SKM-1 (cell line): ENCODE measurements at regions not wholly inside any gene's neighbourhood (a gene's known extent, or its start where the extent isn't known, plus 50 kb on each side); places are given as distances from the start of the nearest gene placed in this dataset.
"Not testable (repeated sequence)": the region's sequence is repeated elsewhere in the genome, so short reads cannot be mapped to it uniquely, and the experiment has no call there.

Source experiments
- DNase-seq: peaks from one replicate; lab custom pipeline; 2025; ENCODE audit not compliant: unreplicated experiment; lab: John Stamatoyannopoulos, UW

DNA sequence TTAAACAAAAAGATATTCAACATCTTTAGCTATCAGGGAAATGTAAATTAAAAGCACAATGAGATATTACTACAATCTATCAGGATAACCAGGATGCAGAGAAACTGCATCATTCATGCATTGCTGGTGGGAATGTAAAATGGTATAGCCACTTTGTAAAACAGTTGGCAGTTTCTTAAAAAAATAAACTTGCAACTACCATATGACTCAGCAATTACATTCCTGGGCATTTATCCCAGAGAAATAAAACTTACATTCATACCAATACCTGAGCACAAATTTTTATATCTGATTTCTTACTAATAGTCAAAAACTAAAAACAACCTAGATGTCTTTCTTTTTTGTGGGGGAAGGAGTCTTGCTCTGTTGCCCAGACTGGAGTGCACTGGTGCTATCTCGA is 190.3 kb upstream of the TAB2 start:
- DNase-seq: no peak

DNA sequence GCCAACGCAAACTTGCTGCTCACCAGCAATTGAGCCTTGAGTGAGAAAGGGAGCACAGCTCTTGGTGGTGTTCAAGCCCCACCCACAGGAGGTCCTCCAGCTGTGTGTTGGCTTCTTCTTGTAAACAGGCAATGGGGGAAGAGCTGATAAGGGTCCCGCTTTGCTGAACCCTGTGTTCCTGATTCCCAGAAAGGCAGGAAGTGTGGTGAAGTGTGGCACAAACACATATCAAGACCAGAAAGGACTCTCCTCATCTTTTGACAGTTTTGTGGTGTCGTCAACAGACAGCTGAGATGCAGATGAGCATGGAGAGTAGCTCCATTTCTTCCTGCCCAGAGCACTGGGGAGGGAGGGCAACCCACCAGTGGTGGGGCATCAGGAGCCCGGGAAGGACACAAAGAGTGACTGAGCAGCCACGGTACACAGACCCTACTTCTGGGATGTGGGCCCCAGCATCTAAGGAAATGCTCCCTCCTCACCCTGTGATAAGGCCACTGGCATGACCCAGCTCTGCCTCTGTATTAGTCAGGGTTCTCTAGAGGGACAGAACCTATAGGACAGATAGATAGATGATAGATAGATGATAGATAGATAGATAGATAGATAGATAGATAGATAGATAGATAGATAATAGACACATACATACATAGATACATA is 188.9 kb upstream of the TAB2 start:
- no peak for DNase-seq

DNA sequence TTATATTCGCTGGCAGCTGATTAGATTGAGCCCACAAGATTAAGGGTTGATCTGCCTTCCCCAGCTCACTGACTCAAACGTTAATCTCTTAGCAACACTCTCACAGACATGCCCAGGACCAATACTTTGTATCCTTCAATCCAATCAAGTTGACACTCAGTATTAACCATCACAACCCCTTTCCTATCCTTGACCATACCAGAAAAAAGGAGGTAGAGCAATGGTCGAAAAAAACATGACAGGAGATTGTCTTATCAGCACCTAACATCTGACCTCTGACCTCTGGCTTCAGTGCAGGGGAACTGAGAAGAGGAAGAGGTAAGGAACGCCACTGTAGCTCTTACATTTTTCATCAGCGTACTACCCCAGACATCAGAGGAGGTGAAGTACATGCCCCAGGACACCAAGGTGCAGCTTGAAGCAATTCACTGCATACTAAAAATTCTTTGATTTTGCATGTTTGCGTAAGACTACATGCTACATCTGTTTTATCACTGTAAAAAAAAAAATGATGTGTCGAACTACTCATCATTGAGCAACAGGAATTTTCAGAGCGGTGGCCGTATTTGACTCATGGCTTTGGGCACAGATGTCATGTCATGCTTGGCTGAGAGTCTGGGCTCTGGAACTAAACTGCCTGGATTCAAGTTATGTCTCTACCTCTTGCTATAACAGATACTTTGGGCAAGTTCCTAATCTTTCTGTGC is 188.0 kb upstream of the TAB2 start:
- peak; percentile 35 for DNase-seq

DNA sequence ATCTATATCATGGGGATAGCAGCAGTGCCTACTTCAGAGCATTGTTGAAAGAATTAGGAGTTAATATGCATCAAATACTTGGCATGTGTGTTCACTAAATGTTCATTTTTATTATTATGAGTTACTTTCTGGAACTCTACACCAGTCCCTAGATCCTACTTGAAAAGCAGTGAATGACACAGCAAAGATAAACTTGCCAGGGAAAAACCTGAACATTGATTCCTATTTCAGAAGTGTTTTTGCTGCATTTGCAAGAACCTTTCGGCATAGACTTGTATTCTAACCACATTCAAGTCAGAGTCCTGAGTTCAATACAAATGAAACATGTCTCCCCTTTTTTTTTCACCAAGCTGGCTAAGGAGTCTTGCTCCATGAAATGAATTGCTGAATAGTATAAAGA is 187.4 kb upstream of the TAB2 start:
- DNase-seq: no peak

DNA sequence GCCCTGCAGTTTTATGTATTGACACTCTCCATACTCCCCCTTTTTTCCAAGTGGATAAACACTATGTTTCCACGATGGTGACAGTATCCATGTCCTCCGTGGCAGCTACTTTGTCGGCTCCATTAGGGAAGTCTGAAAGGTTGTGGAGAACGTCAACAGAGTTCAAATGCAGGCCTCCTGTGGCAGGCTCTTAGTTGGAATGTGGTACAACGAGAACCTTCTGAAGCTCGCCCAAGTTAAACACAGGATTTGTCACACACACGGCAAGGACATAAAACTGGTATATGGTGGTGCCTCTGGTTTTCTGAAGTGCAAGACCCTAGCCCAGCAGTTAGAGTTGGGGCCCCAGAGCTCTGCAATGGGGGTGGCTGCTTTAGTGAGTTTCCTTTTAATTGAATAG is 187.0 kb upstream of the TAB2 start:
- no peak for DNase-seq

DNA sequence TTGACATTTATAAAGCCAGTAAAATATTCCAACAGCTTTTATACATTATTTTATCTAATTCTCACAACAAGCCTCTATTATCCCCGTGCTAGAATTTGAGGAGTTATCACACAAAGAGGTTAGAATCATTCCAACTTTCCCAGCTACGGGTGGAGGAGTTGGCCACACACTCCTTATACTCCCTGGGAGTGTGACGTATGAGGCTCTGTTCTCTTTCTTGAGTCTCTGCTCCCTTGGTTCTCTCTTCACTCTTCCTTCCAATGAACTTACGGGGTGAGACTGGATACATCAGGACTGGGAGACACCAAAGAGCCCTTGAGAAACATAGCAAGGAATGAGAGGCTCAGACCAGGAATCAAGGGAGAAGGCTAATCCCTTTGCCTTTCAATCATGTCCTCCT is 185.6 kb upstream of the TAB2 start:
- DNase-seq: no peak

DNA sequence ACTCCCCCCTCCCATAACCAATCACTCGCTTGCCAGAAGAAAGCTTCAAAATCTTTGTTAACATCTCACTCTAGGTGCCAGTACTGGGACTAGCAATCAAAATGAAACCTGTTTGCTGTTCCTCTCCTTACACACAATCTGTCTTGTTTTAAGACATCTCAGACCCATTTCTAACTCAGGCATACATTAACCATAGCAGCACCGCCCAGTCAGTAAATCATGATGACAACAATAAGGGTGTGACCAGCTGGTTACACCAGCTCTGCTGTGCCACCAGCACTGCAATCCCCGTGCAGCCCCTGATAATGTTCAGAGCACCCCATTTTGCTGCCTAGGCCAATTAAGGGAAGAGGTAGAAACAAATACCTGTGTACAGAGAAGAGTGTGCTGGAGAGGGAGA is 185.2 kb upstream of the TAB2 start:
- DNase-seq: no peak

DNA sequence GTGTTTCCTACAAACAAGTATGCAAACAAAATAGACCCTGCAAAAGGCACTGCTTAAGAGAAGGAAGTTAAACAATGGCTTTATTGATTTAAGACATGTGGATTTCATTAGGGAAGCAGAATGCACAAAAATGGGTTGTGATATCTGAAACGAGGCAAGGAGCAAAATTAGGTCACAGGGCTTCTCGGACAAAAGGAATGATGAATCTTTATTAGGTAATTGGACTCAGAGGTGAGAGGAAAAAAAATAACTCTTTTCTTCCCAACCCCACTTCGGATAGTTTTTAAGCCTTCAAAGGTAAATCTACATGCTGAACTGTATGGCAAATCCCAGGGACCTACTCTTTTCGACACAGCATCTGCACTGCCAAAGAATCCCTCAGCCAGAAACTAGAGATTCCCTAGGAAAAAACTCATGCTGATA is 183.0 kb upstream of the TAB2 start:
- DNase-seq: no peak

DNA sequence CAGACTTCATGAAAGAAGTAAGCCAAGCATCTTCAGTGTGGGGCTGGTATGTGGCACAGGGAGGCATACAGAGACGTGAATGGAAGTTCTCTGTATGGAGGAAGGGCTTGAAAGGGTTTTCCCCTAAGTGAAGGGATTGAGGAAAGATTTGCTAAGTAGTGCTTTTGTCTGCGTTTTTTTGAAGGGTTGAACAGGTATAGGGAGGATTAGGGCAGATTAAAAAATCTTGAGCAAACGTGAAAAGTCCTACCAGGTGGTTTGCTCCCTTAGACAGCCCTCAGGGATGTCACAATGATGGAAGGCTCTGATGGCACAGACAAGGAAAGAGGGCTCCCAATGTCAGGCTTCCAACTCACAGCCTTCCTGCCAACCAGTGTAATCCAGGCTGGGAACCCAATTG is 181.7 kb upstream of the TAB2 start:
- no peak for DNase-seq

DNA sequence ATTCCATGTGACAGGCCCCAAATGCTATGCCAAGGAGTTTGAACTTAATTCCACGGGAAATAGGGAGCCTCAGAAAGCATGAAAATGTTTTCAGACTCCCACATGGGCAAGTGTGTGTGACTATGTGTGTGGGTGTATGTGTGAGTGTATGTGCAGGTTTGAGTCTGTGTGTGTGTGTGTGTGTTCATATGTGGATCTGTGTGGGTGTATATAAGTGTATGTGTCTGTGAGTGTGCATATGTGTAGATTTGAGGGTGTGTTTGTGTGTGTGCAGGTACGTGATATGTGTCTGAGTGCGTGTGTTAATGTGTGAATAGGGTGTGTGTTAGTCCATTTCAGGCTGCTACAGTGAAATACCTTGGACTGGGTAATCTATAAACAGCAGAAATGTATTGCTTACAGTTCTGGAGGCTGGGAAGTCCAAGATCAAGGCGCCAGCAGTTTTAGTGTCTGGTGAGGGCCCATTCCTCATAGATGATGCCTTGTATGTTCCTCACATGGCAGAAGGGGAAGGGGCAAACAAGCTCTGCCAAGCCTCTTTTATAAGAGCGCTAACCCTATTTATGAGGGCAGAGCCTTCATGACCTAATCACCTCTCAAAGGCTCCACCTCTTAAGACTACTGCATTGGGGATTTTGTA is 181.1 kb upstream of the TAB2 start:
- no peak for DNase-seq

DNA sequence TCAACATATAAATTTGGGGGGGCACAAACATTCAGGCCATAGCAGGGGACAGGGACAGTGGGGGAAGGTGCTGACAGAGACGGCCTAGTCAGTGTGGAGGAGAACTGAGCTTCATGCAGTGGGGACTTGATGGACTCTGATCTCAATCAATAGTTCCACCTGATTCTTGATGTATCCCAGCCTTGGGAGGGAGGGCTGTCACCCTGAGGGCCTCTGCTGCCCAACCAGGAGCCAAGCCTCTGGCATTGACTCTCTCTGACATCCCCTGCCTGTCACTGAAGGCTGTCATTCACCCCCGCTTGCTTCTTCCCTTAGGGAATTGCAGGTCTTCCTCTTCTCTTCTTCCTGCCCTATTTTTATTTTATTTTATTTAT is 180.6 kb upstream of the TAB2 start:
- no peak for DNase-seq

DNA sequence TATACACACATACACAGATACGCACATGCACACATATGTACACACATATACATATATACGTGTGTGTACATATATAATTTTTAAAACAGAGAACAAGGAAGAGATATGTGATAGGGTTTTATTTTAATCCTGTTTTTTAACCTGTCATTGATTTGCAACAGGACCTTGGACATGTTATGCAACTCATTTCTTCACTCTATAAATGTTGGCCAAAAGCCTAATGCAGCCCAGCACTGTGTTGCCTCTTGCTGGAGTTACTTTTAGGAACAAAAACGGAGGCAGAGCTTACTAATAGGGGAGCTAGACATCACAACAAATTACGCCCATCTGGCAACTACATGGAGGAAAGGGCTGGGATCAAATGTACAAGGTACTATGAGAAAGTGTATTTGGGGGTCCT is 179.9 kb upstream of the TAB2 start:
- no peak for DNase-seq

DNA sequence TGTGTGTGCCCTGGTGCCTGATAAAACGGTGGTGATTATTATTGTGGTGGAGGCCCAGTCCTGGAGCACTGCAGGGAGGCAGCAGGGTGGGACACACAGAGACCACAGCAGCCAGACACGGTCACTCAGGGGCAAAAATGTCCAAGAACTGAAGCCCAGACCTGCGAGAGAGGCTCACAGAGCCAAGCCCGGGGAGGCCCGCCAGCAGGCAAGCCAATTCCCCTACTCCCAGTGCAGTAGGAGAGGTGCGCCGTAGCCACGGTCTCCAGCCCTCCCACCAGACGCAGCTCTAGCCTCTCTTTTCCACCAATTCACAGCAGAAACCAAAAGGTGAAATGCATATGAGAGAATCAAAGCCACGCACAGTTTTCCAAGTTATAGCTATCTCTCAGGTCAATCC is 179.4 kb upstream of the TAB2 start:
- no peak for DNase-seq

DNA sequence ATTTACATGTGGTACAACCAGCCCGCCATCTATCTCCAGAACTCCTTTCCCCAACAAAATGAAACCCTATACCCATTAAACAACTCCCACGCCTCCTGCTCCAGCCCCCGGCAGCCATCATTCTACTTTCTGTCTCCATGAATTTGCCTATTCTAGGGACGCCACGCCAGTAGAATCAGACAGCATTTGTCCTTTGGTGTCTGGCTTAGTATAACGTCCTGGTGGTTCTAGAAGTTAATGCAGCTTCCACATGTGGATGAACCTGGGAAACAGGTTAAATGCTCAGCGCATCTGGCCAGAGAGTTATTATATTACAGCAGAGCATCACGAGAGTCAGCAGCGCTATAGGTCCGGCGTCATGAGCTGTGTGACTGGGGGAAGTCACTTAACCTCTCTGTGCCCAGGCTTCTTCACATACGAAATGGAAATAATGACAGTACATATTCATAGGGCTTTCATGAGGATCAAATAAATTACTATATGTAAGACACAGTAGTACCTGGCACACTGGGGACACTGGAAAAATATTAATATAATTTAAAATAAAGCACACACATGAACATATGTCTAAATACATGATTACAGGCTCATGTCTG is 178.7 kb upstream of the TAB2 start:
- DNase-seq: no peak

DNA sequence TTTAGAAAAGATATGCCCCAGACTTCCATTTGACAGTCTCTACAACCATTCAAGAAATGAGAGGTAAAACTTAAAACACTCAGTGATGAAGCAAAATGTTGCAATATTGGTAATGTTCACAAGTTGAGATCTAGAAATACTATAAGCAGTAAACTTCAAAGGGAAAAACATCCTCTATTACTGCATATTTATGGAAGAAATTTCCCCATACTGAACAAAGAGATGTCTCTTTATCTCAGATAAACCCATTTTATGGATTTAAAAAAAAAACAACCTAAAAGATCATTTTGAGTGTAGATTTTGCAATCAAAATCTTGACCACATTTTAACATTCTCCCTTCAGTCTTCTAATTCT is 177.8 kb upstream of the TAB2 start:
- no peak for DNase-seq

DNA sequence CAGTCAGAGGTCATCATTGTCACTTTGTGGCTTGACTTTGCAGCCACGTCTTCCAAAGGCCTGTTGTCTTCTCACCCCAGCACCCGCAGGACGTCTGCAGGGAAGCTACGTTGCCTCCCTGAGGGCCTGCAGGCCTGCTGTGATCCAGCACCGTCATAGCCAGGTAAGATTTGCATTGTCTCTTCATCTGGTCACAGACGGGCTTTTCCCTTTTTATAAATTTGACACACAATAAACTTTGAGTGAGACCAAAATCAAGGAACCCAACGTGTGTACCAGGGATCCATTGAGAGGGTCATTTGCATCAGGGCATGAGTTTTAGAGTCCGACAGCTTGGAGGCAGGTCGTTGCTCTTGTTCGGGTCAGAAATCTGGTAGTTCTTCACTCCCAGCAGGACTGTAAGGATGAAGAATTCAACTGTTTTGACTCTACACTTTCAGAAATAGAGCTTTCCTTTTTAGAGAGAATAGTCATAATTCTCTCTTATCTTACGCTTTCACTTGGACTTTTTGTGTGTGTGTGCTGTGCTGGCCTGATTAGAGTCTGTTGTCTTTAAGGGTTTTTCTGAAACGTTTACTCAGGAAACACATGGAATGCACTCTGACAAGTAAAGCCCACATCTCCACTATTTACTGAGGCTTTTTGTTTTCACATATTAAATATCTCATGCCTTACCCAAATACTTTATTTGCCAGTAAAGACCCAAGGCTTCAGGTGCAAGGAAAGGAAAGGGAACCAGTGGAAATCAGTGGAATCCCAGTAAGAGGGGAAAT is 177.2 kb upstream of the TAB2 start:
- DNase-seq: no peak

DNA sequence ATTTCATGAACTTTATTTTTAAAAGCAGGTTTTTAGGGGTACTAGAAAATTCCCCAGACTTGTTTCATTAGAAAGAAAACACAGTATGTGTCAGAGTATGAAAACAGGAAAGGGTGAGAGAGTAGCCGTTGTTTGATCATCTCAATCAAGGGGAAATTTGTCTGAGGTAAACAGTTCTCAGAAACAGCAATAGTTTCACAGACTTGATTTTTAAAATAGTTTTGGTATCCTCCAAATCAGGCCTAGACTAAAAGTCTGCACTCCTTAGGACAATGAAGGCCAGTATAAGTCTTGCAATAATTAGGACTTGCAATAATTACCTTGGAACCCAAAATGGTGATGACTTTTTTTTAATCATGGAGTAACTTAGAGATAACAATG is 176.6 kb upstream of the TAB2 start:
- no peak for DNase-seq

DNA sequence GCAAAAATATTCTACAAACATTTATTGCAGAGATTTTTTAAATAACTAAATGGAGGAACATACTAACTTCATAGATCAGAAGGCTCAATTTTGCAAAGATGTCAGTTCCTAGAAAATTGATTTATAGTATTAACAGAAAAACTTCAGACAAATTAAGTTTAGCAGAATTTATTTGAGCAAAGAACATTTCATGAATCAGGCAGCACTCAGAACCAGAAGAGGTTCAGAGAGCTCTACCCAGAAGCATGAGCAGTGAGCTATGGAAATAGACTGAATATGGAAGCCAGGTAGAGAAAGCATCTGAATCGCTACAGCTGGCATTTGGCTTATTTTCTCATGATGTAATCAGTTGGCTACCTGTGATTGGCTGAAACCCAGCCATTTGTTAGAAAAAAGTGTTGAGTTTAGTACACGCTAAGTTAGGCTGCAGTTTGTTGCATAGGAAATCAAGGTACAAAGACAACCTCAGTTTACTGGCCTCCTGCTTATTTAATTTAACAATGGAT is 174.5 kb upstream of the TAB2 start:
- no peak for DNase-seq

DNA sequence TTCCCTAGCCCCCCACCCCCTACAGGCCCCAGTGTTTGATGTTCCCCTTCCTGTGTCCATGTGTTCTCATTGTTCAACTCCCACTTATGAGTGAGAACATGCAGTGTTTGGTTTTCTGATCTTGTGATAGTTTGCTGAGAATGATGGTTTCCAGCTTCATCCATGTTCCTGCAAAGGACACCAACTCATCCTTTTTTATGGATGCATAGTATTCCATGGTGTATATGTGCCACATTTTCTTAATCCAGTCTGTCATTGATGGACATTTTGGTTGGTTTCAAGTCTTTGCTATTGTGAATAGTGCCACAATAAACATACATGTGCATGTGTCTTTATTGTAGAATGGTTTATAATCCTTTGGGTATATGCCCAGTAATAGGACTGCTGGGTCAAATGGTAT is 171.7 kb upstream of the TAB2 start:
- DNase-seq: not testable (repeated sequence)

DNA sequence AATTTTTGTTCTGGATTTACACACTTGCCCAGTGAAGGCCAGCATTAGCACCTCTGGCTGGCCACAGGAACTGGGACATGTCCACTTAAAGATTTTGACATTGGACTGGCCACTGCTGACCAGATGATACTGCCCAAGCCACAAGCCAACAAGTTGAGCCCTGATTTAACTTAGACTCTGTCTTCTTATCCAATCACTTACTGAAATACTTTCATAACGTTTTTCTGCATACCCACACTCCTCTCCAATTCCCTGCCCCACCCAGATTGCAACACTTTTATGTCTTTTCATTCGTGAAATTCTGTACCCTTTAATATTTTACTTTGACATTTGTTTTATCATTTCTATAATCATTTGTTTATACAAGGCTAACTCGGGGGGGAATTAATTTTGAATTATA is 170.3 kb upstream of the TAB2 start:
- no peak for DNase-seq

DNA sequence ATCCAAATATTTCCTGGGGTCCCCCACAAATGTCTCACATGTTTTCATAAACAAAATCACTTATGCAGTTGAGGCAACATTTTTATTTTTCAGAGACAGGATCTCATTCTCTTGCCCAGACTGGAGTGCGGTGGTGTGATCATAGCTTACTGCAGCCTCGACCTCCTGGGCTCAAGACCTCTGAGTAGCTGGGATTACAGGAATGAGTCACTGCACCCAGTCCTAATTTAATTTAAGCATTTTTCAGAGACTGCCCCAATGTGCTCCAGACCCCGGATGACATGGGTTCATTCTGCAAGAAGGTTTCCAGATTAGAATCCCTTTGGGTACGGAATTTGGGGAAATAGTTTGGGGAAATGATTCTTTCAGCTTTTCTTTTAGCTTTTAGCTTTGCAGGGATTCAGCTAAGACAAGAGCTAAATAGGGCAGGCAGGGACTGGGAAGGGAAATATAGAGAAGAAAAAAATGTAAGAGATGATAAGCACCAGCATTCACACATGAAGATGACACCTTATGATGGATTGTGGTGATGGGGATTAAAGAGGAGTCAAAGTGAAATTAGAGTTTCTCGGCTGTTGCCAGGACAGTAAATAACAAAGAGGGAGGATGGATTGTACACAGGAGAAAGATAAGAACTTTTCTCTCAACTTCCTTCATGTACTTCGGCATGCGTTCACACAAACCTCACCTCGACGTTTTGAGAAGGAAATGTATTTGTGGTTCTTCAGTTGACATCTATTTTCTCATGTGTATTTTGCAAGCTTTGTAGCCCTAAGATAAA is 169.4 kb upstream of the TAB2 start:
- DNase-seq: no peak
